ENCODE measurements at regions not wholly inside any gene's neighbourhood (a gene's known extent, or its start where the extent isn't known, plus 50 kb on each side); places are given as distances from the start of the nearest gene placed in this dataset.

- TF ChIP-seq POLR2A (IDR thresholded peaks at IDR 0.05) = no peak
- no peak for TF ChIP-seq CTCF (IDR thresholded peaks at IDR 0.05)
These were observed 836.3 kb downstream of the SQOR start for GRCh38 chr15:46471096-46471495.

Measured in esophagus squamous epithelium (tissue), 4 donors.